HCT116 (cell line): ENCODE measurements at regions not wholly inside any gene's neighbourhood (a gene's known extent, or its start where the extent isn't known, plus 50 kb on each side); places are given as distances from the start of the nearest gene placed in this dataset.

ENCODE experiments used
- TCF7L2 ChIP-seq: IDR thresholded peaks from 2 replicates; pipeline ENCODE4 v1.7.0; 2011; ENCODE audit warnings: borderline replicate concordance, inconsistent platforms; ENCODE audit not compliant: insufficient read depth, insufficient read length; ENCODE audit errors: extremely low read depth
- TF ChIP-seq, protein P1 (sequence below), 3 experiments: fragments of 200-600 bp in 1 of 3; sonication (generic) in 1 of 3; IDR thresholded peaks in 2 of 3; conservative IDR thresholded peaks in 1 of 3; 2 replicates each; pipeline ENCODE4 v1.5.1; 2012 to 2017; ENCODE audit warnings: low read depth in 2 of 3, low read length in 2 of 3, antibody characterized with exemption in 1 of 3, borderline replicate concordance in 1 of 3, control low read depth in 1 of 3, mild to moderate bottlenecking in 1 of 3, mixed read lengths in 1 of 3, mixed run types in 1 of 3, moderate library complexity in 1 of 3; ENCODE audit not compliant: insufficient read depth in 1 of 3

DNA sequence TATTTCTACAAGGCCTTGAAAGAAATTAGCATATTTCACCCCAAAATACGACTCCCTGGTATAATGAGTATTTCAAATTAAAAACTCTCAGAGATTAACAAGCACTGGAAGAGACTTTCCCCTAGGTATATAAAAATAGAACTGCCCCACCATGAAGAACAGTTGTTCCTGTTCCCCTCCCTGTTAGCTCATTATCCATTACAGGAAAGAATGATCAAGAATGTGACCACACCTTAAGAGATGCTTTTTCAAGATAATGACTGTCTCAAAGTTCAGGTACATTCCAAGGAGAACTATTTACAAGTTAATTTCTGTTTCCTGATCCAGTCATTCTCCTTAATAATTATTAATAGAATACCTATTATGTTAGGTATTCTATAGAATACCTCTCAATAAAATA lies 1220.6 kb upstream of the CDH2 start:
- TF ChIP-seq, protein P1, sequence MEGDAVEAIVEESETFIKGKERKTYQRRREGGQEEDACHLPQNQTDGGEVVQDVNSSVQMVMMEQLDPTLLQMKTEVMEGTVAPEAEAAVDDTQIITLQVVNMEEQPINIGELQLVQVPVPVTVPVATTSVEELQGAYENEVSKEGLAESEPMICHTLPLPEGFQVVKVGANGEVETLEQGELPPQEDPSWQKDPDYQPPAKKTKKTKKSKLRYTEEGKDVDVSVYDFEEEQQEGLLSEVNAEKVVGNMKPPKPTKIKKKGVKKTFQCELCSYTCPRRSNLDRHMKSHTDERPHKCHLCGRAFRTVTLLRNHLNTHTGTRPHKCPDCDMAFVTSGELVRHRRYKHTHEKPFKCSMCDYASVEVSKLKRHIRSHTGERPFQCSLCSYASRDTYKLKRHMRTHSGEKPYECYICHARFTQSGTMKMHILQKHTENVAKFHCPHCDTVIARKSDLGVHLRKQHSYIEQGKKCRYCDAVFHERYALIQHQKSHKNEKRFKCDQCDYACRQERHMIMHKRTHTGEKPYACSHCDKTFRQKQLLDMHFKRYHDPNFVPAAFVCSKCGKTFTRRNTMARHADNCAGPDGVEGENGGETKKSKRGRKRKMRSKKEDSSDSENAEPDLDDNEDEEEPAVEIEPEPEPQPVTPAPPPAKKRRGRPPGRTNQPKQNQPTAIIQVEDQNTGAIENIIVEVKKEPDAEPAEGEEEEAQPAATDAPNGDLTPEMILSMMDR (IDR thresholded peaks at IDR 0.05 in 2 of 3, conservative IDR thresholded peaks at IDR 0.05 in 1 of 3; ENCODE audit: borderline replicate concordance in 1 of 3, insufficient read depth in 1 of 3, low read depth in 2 of 3, low read length in 2 of 3), result no peak
- TF ChIP-seq TCF7L2, result no peak
